ENCODE measurements at regions not wholly inside any gene's neighbourhood (a gene's known extent, or its start where the extent isn't known, plus 50 kb on each side); places are given as distances from the start of the nearest gene placed in this dataset.

- Histone ChIP-seq H3K9me3 (replicated peaks in 1 of 2; ENCODE audit: control insufficient read depth in 1 of 2, insufficient read depth in 1 of 2, low read length in 2 of 2) (no peaks in the 10 kb centered on the region), H3K79me2 (ENCODE audit: insufficient read depth, low read length) (no peaks in the 10 kb centered on the region), H3K27ac (ENCODE audit: low read depth in 1 of 2, low read length in 2 of 2) (no peak overlapping the region), H3K4me2 (replicated peaks; ENCODE audit: extremely low read depth, low read length, poor library complexity, severe bottlenecking) (no peak overlapping the region), H3K4me1 (ENCODE audit: control insufficient read depth in 1 of 2, insufficient read depth in 2 of 2, low read length in 2 of 2) (peaks cover 42 to 50% of the 10 kb centered on the region in 2 donors), H2AFZ (ENCODE audit: insufficient read depth, low read depth, low read length, poor library complexity, severe bottlenecking) (no peak overlapping the region), H3K27me3 (ENCODE audit: control insufficient read depth in 2 of 2, insufficient read depth in 2 of 2, low read length in 2 of 2) (no peaks in the 10 kb centered on the region), H3K36me3 (replicated peaks in 1 of 2; ENCODE audit: control insufficient read depth in 1 of 2, insufficient read depth in 2 of 2, low read length in 2 of 2) (no peaks in the 10 kb centered on the region), H3K9ac (ENCODE audit: insufficient read depth, low read length, poor library complexity, severe bottlenecking) (no peak overlapping the region), H4K20me1 (ENCODE audit: insufficient read depth, low read length) (no peaks in the 10 kb centered on the region), H3K4me3 (replicated peaks in 1 of 3; ENCODE audit: low read depth in 2 of 3, low read length in 3 of 3) (no peak overlapping the region)
- peak overlapping the region in 1 of 7 donors; percentile 64 for H3K27ac Mint-ChIP-seq
- intact Hi-C loops (cut with micrococcal nuclease), result loop anchor here in 1 of 2 donors (10.0 kb wide), 1 partner anchor 61 kb away; no protein-coding TSS in a partner anchor
- DNase-seq, result no peak
- peaks cover 0 to 2% (median 0%) of the 10 kb centered on the region in 3 donors for H3K27me3 Mint-ChIP-seq (ENCODE audit: low read depth in 3 of 3)
- H3K4me1 Mint-ChIP-seq, result peaks cover 51% of the 10 kb centered on the region
- peaks cover 8 to 9% of the 10 kb centered on the region in 2 donors for H3K36me3 Mint-ChIP-seq
- peaks cover 0 to 2% (median 0%) of the 10 kb centered on the region in 7 donors for H3K9me3 Mint-ChIP-seq
- TF ChIP-seq, protein P1, sequence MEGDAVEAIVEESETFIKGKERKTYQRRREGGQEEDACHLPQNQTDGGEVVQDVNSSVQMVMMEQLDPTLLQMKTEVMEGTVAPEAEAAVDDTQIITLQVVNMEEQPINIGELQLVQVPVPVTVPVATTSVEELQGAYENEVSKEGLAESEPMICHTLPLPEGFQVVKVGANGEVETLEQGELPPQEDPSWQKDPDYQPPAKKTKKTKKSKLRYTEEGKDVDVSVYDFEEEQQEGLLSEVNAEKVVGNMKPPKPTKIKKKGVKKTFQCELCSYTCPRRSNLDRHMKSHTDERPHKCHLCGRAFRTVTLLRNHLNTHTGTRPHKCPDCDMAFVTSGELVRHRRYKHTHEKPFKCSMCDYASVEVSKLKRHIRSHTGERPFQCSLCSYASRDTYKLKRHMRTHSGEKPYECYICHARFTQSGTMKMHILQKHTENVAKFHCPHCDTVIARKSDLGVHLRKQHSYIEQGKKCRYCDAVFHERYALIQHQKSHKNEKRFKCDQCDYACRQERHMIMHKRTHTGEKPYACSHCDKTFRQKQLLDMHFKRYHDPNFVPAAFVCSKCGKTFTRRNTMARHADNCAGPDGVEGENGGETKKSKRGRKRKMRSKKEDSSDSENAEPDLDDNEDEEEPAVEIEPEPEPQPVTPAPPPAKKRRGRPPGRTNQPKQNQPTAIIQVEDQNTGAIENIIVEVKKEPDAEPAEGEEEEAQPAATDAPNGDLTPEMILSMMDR (IDR thresholded peaks at IDR 0.05), result no peak
- 100% methylated on average over 1 of the region's 1 CpG for WGBS (ENCODE audit: insufficient coverage)
- H3K4me3 Mint-ChIP-seq, result no peak overlapping the region
Observed at GRCh38 chr20:40565682-40566040, 123.4 kb downstream of the MAFB start.

GRCh38 chr20:40565001-40565681 is 123.9 kb downstream of the MAFB start:
- Histone ChIP-seq H3K9me3 (replicated peaks in 1 of 2; ENCODE audit: control insufficient read depth in 1 of 2, insufficient read depth in 1 of 2, low read length in 2 of 2) (no peaks in the 10 kb centered on the region), H3K9ac (ENCODE audit: insufficient read depth, low read length, poor library complexity, severe bottlenecking) (no peak overlapping the region), H3K4me2 (replicated peaks; ENCODE audit: extremely low read depth, low read length, poor library complexity, severe bottlenecking) (no peak overlapping the region), H3K36me3 (replicated peaks in 1 of 2; ENCODE audit: control insufficient read depth in 1 of 2, insufficient read depth in 2 of 2, low read length in 2 of 2) (no peaks in the 10 kb centered on the region), H3K27ac (ENCODE audit: low read depth in 1 of 2, low read length in 2 of 2) (no peak overlapping the region), H3K27me3 (ENCODE audit: control insufficient read depth in 2 of 2, insufficient read depth in 2 of 2, low read length in 2 of 2) (no peaks in the 10 kb centered on the region), H2AFZ (ENCODE audit: insufficient read depth, low read depth, low read length, poor library complexity, severe bottlenecking) (no peak overlapping the region), H3K4me3 (replicated peaks in 1 of 3; ENCODE audit: low read depth in 2 of 3, low read length in 3 of 3) (no peak overlapping the region), H4K20me1 (ENCODE audit: insufficient read depth, low read length) (no peaks in the 10 kb centered on the region), H3K4me1 (ENCODE audit: control insufficient read depth in 1 of 2, insufficient read depth in 2 of 2, low read length in 2 of 2) (peaks cover 37 to 45% of the 10 kb centered on the region in 2 donors), H3K79me2 (ENCODE audit: insufficient read depth, low read length) (no peaks in the 10 kb centered on the region)
- Mint-ChIP-seq H3K4me3 (no peak overlapping the region), H3K4me1 (peaks cover 46% of the 10 kb centered on the region), H3K9me3 (peaks cover 0 to 2% (median 0%) of the 10 kb centered on the region in 7 donors), H3K27me3 (ENCODE audit: low read depth in 3 of 3) (peaks cover under 1 to 4% (median 2%) of the 10 kb centered on the region in 3 donors), H3K27ac (peak overlapping the region in 6 of 7 donors; percentile 1 to 80 (median 28)), H3K36me3 (peaks cover 8 to 9% of the 10 kb centered on the region in 2 donors)
- WGBS (ENCODE audit: insufficient coverage), result 96% methylated on average over 4 of the region's 6 CpGs
- DNase-seq, result peak; percentile 29 to 73 (median 56)
- TF ChIP-seq, protein P1 (IDR thresholded peaks at IDR 0.05), result no peak
- intact Hi-C loops (cut with micrococcal nuclease), result loop anchor here in 1 of 2 donors (10.0 kb wide), 1 partner anchor 60 kb away; no protein-coding TSS in a partner anchor
